ENCODE measurements at regions not wholly inside any gene's neighbourhood (a gene's known extent, or its start where the extent isn't known, plus 50 kb on each side); places are given as distances from the start of the nearest gene placed in this dataset.
"Not testable (repeated sequence)": the region's sequence is repeated elsewhere in the genome, so short reads cannot be mapped to it uniquely, and the experiment has no call there.

- DNase-seq = no peak
These were observed 807.9 kb downstream of the C4orf33 start for GRCh38 chr4:129903861-129904260.

DNA sequence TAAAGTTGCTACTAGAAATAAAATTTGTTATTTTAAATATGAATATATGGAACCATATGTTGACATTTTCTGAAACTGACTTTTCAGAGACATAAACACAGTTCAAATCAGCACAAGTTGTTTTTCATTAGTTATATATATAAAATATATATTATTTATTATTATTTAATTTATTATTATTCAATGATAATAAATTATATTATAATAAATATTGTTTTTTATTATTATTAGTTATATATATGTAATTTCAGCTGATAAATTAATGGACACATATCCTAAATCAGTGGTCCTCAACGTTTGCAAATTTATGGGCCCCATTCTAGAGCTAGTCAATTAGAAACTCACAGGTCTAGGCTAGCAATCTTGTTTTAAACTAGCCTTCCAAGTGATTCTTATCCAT lies 809.3 kb downstream of the C4orf33 start:
- no peak for DNase-seq

DNA sequence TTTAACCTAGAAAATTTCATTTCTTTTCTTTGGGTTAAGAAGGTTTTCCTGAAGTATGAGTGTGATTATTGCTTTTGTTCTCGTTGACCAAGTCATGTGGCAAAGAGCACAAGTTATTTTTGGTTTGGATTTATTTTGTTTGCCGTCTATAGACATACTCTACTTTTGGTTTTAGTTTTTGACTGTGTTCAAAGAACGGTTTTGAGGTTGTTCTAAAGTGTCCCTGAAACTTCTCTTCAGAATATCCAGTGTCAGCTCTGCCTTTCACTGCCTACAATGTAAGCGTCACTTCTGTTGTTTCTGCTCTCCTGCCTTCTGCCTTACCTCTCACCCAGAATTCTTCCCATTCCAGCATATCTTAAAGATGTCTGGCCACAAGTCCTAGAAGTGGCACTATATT lies 812.2 kb downstream of the C4orf33 start:
- DNase-seq = no peak

DNA sequence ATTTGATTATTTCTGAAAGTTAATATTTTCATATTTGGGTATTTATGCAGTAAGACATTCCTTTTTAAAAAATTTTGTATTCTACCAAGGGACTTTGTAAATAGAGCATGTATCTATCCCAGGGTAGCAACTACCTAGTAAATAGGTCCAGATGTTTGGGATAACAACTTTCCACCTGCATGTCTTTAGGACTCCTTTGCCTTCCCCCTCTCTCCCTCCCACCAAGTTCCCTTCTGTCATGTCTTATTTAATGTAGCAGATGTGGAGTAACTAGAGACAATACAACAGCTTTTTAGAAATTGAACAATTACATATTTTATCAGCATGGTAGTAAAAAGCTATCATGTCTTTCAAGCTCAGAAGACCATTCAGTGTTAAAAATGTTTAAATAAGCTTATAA lies 821.0 kb downstream of the C4orf33 start:
- DNase-seq = no peak

GRCh38 chr4:129917651-129918050 lies 821.7 kb downstream of the C4orf33 start:
- DNase-seq = no peak

- DNase-seq = peak; percentile 28
These were observed 831.0 kb downstream of the C4orf33 start for GRCh38 chr4:129926936-129927335.

DNA sequence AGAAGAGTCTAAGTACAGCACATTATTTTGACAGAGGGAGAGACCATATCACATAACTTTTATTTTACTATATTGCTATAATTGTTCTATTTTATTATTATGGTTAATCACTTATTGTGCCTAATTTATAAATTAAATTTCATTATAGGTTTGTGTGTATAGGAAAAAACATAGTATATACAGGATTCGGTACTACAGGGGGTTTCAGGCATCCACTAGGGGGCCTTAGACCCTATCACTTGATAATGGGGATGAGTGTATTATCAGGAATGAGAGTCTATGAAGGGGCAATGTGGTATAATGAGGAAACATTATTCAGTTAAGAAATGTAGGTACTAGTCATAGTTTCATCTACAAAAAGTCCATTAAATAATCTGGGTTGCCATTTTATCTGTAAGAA lies 833.1 kb downstream of the C4orf33 start:
- peak; percentile 7 for DNase-seq

DNA sequence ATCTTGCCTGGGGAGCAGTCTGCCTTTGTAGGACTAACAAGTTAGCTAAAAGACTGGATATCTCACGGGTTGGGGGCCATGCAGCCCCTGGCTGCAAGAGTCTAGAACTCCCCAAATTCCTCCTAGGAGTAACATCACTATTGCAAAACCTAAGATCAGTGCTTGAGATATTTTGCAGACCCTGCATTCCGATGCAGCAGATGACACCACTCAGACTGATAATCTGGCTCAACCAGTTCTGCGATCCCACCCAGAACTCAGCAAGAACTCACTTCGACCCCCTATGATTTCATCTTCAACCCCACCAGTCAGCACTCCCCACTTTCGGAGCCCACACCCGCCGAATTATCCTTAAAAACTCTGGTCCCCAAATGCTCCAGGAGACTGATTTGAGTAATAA lies 834.0 kb downstream of the C4orf33 start:
- DNase-seq = no peak

GRCh38 chr4:129950217-129950616 lies 854.3 kb downstream of the C4orf33 start:
- no peak for DNase-seq

GRCh38 chr4:129966175-129966574 lies 870.2 kb downstream of the C4orf33 start:
- no peak for DNase-seq

DNA sequence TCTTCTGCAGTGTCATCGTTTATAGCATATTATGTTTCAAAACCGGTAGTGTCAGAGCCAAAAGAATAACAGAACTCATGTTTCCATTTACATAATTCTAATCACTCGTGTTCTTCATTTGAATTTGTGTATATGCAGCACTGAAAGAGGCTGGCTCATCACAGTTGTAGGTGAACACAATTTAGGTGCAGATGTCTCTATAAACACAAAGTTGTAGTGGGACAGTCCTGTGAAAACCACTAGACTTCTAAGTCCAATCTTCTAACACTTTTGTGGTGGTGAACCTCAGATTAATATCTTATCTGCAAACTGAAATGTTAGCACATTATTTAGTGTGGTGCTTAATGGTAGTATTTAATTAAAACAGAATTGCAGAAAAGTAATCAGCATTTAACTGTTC lies 872.4 kb downstream of the C4orf33 start:
- DNase-seq = no peak

DNA sequence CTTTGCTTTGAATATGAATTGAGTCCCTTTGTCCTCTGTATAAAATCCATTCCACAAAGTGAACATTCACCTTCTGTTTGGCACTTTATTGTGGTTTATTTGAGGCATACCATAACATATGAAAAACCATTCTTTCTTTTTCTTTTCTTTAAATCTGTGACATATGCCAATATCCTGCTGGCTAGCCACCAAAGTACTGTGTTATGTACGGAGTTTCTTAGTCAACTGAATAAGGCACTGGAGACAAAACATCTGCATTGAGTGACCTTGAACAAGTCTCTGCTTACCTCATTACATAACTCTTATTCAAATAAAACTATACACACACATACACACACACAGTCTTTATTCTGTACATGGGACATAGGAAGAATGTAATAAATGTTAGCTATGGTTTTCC lies 872.8 kb downstream of the C4orf33 start:
- no peak for DNase-seq

GRCh38 chr4:129970801-129971200 lies 874.8 kb downstream of the C4orf33 start:
- no peak for DNase-seq

DNA sequence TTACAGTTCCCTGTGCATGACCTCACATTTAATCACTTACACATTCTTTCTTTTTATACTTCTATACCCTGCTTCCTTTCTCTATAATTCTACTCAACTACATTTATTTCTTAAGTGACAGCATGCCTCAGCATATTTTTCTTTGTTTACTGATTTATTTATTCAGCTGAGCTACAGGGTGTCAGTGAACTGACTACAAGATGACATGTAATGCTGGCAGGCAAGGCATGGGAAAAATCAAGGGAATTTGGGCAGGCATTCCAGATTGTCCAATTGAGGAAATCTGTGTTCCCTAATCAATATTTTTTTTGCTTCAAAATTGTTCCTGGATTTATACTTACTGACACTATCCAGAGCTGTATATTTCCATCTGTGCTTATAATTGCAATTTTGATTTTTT lies 875.5 kb downstream of the C4orf33 start:
- DNase-seq = no peak

DNA sequence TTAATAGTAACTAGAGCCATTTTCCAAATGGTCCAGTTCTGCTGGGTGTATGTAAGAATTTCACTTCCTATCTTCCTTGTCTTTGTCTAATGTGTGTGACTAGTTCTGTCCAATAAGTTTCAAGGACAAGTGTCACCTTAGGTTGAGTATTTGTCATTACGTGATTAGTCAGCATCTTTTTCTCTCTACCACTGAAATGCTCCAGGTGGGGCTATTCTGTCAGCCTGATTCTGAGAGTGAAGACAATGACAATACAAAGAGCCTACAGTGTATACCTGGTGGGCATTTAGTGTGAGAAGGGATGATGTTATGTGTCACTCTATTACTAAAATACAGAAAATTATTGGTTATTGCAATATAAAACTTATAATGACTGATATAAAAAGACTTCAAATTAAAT lies 876.3 kb downstream of the C4orf33 start:
- DNase-seq = no peak

GRCh38 chr4:129974730-129975129 lies 878.8 kb downstream of the C4orf33 start:
- DNase-seq = no peak

DNA sequence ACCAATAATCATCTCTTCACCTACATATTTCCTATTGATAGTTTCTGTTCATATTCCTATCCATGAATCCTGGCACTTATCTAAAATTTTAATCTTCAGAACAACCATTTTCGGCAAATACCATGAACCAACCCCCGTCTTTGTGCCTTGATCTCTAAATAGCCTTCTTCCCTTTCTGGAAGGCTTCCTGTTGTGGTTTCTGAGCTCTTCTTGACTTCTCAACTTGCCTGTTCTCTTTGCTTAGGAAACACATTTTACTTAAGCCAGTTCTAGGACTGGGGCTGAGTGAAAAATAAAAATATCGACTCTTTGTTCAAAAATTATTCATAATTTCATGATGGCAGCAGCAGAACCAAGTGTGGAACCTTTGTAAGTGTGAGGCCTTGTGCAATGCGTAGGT lies 882.4 kb downstream of the C4orf33 start:
- DNase-seq = no peak

DNA sequence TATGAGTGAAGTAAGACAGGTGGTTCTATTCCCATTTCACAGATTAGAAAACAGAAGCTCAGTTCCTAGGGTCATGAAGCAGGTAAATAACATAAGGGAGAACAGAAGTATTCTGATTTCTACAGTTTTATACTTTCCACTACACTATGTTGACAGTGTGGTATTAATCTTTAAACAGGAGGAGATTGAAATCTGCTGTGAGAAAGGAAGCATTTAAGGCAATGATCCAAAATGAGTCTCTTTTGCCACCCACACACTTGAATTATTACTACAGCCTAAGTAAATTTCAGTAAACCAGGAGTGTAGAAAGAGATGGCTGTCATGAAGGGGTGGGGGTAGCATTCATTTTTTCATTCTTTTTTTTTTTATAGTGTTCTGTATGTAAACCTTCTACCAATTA lies 893.0 kb downstream of the C4orf33 start:
- no peak for DNase-seq

DNA sequence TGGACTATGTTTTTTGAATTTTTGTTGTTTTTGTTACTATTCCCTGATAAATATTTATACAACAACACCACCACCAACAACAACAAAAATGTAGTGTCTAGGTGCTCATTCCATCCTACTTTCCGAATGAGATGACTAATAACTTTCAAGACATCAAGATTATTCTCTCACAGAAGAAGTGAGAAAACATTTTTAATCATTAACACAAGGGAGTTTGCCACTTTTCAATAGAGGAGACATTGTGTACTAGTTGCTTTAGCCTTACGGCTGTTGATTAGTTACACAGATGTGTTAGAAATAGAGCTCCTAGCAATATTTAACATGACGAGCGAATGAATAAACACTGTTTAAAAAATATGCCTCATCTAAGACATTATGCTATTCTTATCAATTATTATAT lies 898.8 kb downstream of the C4orf33 start:
- no peak for DNase-seq

DNA sequence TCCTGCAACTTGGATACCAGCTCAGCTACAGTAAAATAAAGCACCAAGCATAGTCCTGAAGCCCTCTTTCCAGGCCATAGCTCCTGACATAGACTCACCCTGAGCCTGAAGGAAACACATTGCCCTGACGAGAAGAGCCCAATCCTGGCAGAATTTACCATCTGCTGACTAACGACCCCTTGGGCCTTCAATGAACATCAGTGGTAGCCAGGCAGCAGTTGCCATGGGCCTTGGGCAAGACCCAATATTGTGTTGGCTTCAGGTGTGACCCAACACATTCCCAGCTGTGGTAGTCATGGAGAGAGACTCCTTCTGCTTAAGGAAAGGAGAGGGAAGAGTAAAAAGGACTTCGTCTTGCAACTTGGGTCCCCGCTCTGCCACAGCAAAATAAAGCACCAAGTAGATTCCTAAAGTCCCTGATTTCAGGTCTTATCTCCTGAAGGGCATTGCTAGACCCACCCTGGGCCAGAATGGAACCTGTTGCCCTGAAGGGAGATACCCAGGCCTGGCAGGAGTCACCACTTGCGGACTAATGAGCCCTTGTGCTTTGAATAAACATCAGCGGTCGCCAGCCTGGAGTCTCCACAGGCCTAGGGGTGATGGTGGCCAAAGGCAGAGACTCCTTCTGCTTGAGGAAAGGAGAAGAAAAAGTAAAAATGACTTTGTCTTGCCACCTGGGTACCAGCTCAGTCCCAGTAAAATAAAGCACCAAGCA lies 902.6 kb downstream of the C4orf33 start:
- DNase-seq = no peak

DNA sequence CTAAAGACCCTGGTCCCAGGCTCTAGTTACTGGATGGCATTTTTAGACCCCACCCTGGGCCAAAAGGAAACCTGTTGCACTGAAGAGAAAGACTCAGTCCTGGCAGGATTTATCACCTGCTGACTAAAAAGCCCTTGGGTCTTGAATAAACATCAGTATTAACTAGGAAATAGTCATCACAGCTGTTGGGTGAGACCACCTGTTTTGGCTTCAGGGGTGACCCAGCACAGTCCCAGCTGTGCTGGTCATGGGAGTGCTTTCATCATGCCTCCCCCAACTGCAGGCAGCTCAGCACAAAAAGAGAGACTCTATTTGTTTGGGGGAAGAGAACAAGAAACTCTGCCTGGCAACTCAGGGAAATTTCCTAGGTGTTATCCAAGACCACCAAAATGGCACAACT lies 903.2 kb downstream of the C4orf33 start:
- no peak for DNase-seq

DNA sequence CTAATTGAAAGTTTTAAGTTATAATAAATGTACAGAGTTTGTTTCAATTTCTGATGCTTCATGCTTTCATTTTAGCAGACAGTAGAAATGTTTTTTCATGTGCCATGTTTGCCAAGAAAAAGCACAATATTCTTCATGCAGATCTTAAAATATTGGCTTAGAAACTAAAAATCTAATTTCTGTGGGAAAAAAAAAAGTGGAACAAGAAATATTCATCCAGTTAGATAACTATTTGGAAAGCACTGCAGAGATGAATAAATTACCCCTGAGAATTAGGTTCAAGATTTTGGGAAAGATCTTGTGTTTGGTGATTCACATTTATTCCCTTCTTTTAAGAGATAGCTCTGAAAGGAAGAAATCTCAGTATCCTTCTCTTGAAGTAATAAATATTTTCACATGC lies 912.5 kb downstream of the C4orf33 start:
- DNase-seq = no peak

DNA sequence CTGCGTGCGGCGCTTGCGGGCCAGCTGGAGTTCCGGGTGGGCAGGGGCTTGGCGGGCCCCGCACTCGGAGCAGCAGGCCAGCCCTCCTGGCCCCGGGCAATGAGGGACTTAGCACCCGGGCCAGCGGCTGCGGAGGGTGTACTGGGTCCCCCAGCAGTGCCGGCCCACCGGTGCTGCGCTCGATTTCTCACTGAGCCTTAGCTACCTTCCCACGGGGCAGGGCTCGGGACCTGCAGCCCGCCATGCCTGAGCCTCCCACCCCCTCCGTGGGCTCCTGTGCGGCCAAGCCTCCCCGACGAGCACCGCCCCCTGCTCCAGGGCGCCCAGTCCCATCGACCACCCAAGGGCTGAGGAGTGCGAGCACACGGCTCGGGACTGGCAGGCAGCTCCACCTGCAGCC lies 916.9 kb downstream of the C4orf33 start:
- not testable (repeated sequence) for DNase-seq

GRCh38 chr4:130021706-130022105 lies 925.8 kb downstream of the C4orf33 start:
- DNase-seq = no peak

- DNase-seq = no peak
These were observed 927.1 kb downstream of the C4orf33 start for GRCh38 chr4:130023088-130023487.

DNA sequence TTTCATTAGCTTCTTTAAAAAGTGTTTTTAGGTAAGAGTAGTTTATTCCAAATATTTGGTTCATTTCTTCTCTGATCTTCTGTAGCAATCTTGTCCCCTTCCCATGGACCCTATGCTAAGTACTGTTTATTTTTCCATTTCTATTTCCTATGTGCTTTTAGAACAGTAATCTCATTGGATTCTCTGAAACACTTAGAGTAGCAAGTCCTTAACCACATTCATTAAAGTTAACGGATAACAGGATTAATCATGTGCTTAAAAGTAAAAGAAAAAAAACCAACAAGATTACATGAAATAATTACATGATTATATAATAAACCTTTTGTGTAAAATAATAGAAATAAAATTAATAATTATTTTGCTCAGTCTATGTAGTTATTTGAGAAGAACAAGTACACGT lies 929.7 kb downstream of the C4orf33 start:
- no peak for DNase-seq

Data from SHP77 treated with DMSO at 0.1 percent for 48 hours (cell line).